Right atrium auricular region (tissue), 2 donors: ENCODE measurements at regions not wholly inside any gene's neighbourhood (a gene's known extent, or its start where the extent isn't known, plus 50 kb on each side); places are given as distances from the start of the nearest gene placed in this dataset.

Source experiments
- DNase-seq: peaks from one replicate; pipeline ENCODE4 v3.0.0-alpha.2; 2019; ENCODE audit warnings: low spot score
- H3K27ac ChIP-seq, 2 donors: fragments of 200-600 bp; sonication (generic); 1 replicate in 1 of 2; 2 replicates in 1 of 2; pipeline ENCODE4 v1.5.1; 2016 to 2019
- H3K27me3 ChIP-seq, 2 donors: fragments of 200-600 bp; sonication (generic); one replicate each; pipeline versions ENCODE4 v1.5.1 to v1.6.0; 2017 to 2019
- H3K36me3 ChIP-seq: fragments of 200-600 bp; sonication (generic); one replicate; pipeline ENCODE4 v1.5.1; 2016
- H3K4me1 ChIP-seq, 2 donors: fragments of 200-600 bp; sonication (generic); one replicate each; pipeline versions ENCODE4 v1.5.1 to v1.6.0; 2017 to 2019
- H3K4me3 ChIP-seq, 2 donors: fragments of 200-600 bp; sonication (generic); 1 replicate in 1 of 2; 2 replicates in 1 of 2; pipeline ENCODE4 v1.5.1; 2017 to 2019; ENCODE audit warnings: mild to moderate bottlenecking in 1 of 2, moderate library complexity in 1 of 2
- H3K9me3 ChIP-seq, 2 donors: fragments of 200-600 bp; sonication (generic); one replicate each; pipeline ENCODE4 v1.5.1; 2019
- TF ChIP-seq, protein P1 (sequence below), 2 donors: fragments of 200-600 bp; sonication (generic); IDR thresholded peaks; one replicate each; pipeline ENCODE4 v1.5.1; 2019; ENCODE audit warnings: antibody characterized with exemption in 2 of 2

DNA sequence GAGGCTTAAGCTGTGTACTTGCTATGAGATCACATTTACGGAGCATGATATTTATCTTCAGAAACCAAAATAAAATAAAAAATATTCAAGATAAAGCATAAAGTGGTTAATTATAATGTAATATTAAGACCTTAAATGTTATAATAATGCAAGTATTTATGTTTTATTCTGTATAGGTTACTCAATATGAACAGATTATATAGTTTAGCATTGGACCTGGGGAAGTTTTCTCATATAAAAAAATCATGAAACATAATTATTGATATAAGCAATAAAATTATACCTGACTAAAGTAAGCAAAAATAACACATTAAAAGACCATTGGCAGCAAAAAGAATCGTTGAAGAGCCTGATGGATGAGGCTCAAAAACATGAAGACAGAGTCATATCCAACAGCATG lies 516.2 kb downstream of the SLC16A7 start:
- DNase-seq, result no peak
- no peaks in the 10 kb centered on the region for H3K27me3 ChIP-seq
- no peak overlapping the region for H3K4me3 ChIP-seq
- H3K4me1 ChIP-seq, result no peaks in the 10 kb centered on the region
- H3K27ac ChIP-seq, result no peak overlapping the region
- no peaks in the 10 kb centered on the region for H3K36me3 ChIP-seq
- no peaks in the 10 kb centered on the region for H3K9me3 ChIP-seq
- TF ChIP-seq, protein P1, sequence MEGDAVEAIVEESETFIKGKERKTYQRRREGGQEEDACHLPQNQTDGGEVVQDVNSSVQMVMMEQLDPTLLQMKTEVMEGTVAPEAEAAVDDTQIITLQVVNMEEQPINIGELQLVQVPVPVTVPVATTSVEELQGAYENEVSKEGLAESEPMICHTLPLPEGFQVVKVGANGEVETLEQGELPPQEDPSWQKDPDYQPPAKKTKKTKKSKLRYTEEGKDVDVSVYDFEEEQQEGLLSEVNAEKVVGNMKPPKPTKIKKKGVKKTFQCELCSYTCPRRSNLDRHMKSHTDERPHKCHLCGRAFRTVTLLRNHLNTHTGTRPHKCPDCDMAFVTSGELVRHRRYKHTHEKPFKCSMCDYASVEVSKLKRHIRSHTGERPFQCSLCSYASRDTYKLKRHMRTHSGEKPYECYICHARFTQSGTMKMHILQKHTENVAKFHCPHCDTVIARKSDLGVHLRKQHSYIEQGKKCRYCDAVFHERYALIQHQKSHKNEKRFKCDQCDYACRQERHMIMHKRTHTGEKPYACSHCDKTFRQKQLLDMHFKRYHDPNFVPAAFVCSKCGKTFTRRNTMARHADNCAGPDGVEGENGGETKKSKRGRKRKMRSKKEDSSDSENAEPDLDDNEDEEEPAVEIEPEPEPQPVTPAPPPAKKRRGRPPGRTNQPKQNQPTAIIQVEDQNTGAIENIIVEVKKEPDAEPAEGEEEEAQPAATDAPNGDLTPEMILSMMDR (IDR thresholded peaks at IDR 0.05), result no peak

DNA sequence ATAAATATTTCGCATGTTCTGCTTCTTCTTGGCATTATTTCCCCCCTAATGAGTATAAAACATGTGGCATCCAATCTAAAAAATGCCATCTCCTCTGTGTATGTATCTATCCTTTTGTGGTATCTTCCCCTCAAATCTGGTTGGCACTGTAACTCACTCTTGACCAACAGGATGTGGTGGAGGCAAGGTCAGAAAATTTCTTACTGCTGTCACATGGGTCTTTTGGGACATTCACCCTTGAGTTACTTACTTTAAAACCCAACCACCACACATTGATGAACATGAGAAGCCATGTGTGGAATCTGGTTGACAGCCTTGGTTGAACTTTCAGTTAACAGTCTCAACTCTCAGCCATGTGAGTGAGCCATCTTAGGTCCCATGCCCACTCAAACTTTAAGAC lies 516.9 kb downstream of the SLC16A7 start:
- no peaks in the 10 kb centered on the region for H3K36me3 ChIP-seq
- TF ChIP-seq, protein P1 (IDR thresholded peaks at IDR 0.05), result no peak
- H3K4me3 ChIP-seq, result no peak overlapping the region
- H3K27ac ChIP-seq, result no peak overlapping the region
- no peaks in the 10 kb centered on the region for H3K4me1 ChIP-seq
- no peaks in the 10 kb centered on the region for H3K27me3 ChIP-seq
- no peak for DNase-seq
- H3K9me3 ChIP-seq, result no peaks in the 10 kb centered on the region

DNA sequence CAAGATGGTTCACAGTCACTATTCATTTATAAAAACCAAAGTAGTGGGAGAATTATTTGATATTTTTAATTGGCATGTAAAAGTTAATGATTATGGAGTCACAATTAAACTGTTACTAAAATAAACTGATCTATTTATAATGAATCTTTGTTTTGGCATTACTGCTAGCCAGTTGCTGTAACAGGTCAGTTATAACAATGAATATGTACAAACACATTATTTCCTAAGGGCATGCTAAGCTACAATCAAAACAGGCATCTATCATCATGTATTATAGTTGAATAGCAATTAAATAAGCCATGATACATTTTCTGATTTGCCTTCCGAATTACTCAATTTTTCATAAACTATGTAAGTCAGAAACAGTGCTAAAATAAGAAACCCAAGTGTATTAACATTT lies 518.3 kb downstream of the SLC16A7 start:
- DNase-seq, result no peak
- no peaks in the 10 kb centered on the region for H3K9me3 ChIP-seq
- no peaks in the 10 kb centered on the region for H3K4me1 ChIP-seq
- H3K27ac ChIP-seq, result no peak overlapping the region
- H3K27me3 ChIP-seq, result no peaks in the 10 kb centered on the region
- no peaks in the 10 kb centered on the region for H3K36me3 ChIP-seq
- TF ChIP-seq, protein P1 (IDR thresholded peaks at IDR 0.05), result no peak
- no peak overlapping the region for H3K4me3 ChIP-seq

DNA sequence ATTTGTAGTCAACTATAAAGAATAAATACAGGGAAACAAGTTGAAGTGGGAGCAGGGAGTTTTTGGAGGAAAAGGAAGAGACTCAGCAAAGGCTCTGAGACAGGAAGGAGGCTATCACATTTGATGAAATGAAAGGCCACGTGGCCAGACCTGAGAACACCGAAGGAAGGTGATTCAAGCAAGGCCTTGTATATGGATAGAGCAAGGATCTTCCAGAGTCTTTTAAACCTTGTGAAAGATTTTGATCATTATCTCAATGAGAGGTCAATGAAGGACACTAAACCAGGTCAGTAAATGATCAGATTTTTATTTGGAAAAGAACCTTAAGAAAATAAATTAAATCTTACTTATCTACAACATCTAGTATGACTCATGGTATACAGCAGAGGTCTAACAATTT lies 523.5 kb downstream of the SLC16A7 start:
- H3K36me3 ChIP-seq, result no peaks in the 10 kb centered on the region
- no peaks in the 10 kb centered on the region for H3K4me1 ChIP-seq
- DNase-seq, result no peak
- H3K9me3 ChIP-seq, result no peaks in the 10 kb centered on the region
- H3K27ac ChIP-seq, result no peak overlapping the region
- no peak overlapping the region for H3K4me3 ChIP-seq
- no peaks in the 10 kb centered on the region for H3K27me3 ChIP-seq
- TF ChIP-seq, protein P1 (IDR thresholded peaks at IDR 0.05), result no peak

DNA sequence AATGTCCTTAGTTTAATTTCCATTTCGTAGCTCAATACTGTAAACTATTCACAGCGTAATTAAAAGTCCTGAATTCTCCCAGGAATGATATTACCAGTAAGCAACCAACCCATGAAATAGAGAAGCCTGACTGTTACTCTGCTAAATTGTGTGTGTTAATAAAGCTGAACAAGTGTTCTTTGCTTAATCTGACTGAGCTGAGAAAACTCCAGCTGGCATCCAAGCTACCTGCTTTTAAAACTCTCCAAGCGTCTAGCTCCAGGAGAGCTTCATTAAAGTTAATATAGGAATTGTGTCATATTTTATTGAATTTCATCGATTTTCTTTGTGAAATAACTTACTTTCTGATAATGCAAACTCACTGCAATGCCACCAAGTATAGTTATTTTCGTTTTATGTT lies 524.4 kb downstream of the SLC16A7 start:
- H3K27me3 ChIP-seq, result no peaks in the 10 kb centered on the region
- no peak overlapping the region for H3K4me3 ChIP-seq
- H3K27ac ChIP-seq, result no peak overlapping the region
- H3K9me3 ChIP-seq, result no peaks in the 10 kb centered on the region
- no peaks in the 10 kb centered on the region for H3K36me3 ChIP-seq
- H3K4me1 ChIP-seq, result no peaks in the 10 kb centered on the region
- TF ChIP-seq, protein P1 (IDR thresholded peaks at IDR 0.05), result no peak
- no peak for DNase-seq

DNA sequence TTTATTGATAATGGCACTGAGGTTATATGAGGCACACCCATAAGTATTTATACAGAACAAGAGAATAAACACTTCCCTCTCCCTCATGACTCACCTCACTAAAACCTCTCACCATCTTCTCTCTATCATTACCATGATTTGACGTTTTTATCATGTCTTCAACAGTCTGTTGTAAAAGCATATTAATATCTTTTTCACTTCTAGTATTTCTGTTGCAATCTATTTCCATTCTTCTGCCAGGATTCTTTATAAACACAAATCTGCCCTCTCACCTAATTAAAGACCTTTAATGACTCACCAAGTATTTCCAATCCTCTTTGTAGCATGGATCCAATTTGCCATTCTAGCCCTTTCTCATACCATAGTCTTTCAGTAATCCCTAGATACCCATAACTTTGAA lies 527.7 kb downstream of the SLC16A7 start:
- Histone ChIP-seq H3K36me3 (no peaks in the 10 kb centered on the region), H3K27ac (no peak overlapping the region), H3K27me3 (no peaks in the 10 kb centered on the region), H3K4me3 (no peak overlapping the region), H3K9me3 (no peaks in the 10 kb centered on the region), H3K4me1 (no peaks in the 10 kb centered on the region)
- no peak for DNase-seq
- TF ChIP-seq, protein P1 (IDR thresholded peaks at IDR 0.05), result no peak
